KMS-11 (cell line): ENCODE measurements at regions not wholly inside any gene's neighbourhood (a gene's known extent, or its start where the extent isn't known, plus 50 kb on each side); places are given as distances from the start of the nearest gene placed in this dataset.

Experiments used
- H2AFZ ChIP-seq: fragments of 200-600 bp; sonication (generic); 2 replicates; pipeline ENCODE4 v1.6.1; 2016; ENCODE audit warnings: antibody characterized with exemption, mixed run types, low read depth
- H3K27ac ChIP-seq: fragments of 200-600 bp; sonication (generic); 2 replicates; pipeline ENCODE4 v1.6.1; 2016; ENCODE audit warnings: mild to moderate bottlenecking, mixed run types
- H3K27me3 ChIP-seq: fragments of 200-600 bp; sonication (generic); 2 replicates; pipeline ENCODE4 v1.6.1; 2017; ENCODE audit warnings: mild to moderate bottlenecking, low read depth, mixed run types, moderate library complexity; ENCODE audit not compliant: insufficient read depth
- H3K36me3 ChIP-seq: fragments of 200-600 bp; sonication (generic); 2 replicates; pipeline ENCODE4 v1.6.1; 2017; ENCODE audit warnings: mild to moderate bottlenecking, mixed run types; ENCODE audit not compliant: insufficient read depth
- H3K4me1 ChIP-seq: fragments of 200-600 bp; sonication (generic); 2 replicates; pipeline ENCODE4 v1.6.1; 2016; ENCODE audit warnings: mild to moderate bottlenecking, low read depth, mixed run types; ENCODE audit not compliant: poor library complexity, severe bottlenecking
- H3K4me2 ChIP-seq: fragments of 200-600 bp; sonication (generic); 2 replicates; pipeline ENCODE4 v1.7.0; 2016; ENCODE audit warnings: mild to moderate bottlenecking, mixed run types
- H3K4me3 ChIP-seq: fragments of 200-600 bp; sonication (generic); IDR thresholded peaks from 2 replicates; pipeline ENCODE4 v1.6.1; 2017; ENCODE audit warnings: low read depth, low read length, mixed read lengths; ENCODE audit not compliant: insufficient read depth
- H3K79me2 ChIP-seq: fragments of 200-600 bp; sonication (generic); 2 replicates; pipeline ENCODE4 v1.6.1; 2016; ENCODE audit warnings: low read depth, mixed run types; ENCODE audit not compliant: insufficient read depth
- H3K9ac ChIP-seq: fragments of 200-600 bp; sonication (generic); 2 replicates; pipeline ENCODE4 v1.6.1; 2016; ENCODE audit warnings: mild to moderate bottlenecking, mixed run types
- H4K20me1 ChIP-seq: fragments of 200-600 bp; sonication (generic); 2 replicates; pipeline ENCODE4 v1.6.1; 2016; ENCODE audit warnings: mild to moderate bottlenecking, mixed run types; ENCODE audit not compliant: insufficient read depth
- CTCF ChIP-seq: fragments of 200-600 bp; sonication (generic); conservative IDR thresholded peaks from 2 replicates; pipeline ENCODE4 v1.6.1; 2017; ENCODE audit warnings: low read depth, mild to moderate bottlenecking, antibody characterized with exemption, low read length, moderate library complexity, mixed read lengths

- Histone ChIP-seq H4K20me1 (no peaks in the 10 kb centered on the region), H3K79me2 (no peaks in the 10 kb centered on the region), H3K9ac (no peak overlapping the region), H2AFZ (no peak overlapping the region), H3K27me3 (no peaks in the 10 kb centered on the region), H3K4me1 (no peaks in the 10 kb centered on the region), H3K27ac (no peak overlapping the region), H3K4me2 (no peak overlapping the region), H3K4me3 (no peak overlapping the region), H3K36me3 (no peaks in the 10 kb centered on the region)
- peak; percentile 59 for TF ChIP-seq CTCF
Observed at GRCh38 chr4:62644372-62644771, 1444.2 kb downstream of the ADGRL3 start.

GRCh38 chr4:62640296-62640695 lies 1440.2 kb downstream of the ADGRL3 start:
- no peak overlapping the region for H3K27ac ChIP-seq
- no peaks in the 10 kb centered on the region for H3K27me3 ChIP-seq
- no peak overlapping the region for H3K4me3 ChIP-seq
- H3K36me3 ChIP-seq = no peaks in the 10 kb centered on the region
- TF ChIP-seq CTCF = no peak
- H3K9ac ChIP-seq = no peak overlapping the region
- H3K79me2 ChIP-seq = no peaks in the 10 kb centered on the region
- H2AFZ ChIP-seq = no peak overlapping the region
- no peaks in the 10 kb centered on the region for H4K20me1 ChIP-seq
- H3K4me1 ChIP-seq = no peaks in the 10 kb centered on the region
- H3K4me2 ChIP-seq = no peak overlapping the region

GRCh38 chr4:62627671-62628070 lies 1427.5 kb downstream of the ADGRL3 start:
- Histone ChIP-seq H3K4me2 (no peak overlapping the region), H3K9ac (no peak overlapping the region), H3K36me3 (no peaks in the 10 kb centered on the region), H3K27ac (no peak overlapping the region), H3K4me1 (no peaks in the 10 kb centered on the region), H4K20me1 (no peaks in the 10 kb centered on the region), H3K27me3 (no peaks in the 10 kb centered on the region), H3K4me3 (no peak overlapping the region), H3K79me2 (no peaks in the 10 kb centered on the region), H2AFZ (no peak overlapping the region)
- TF ChIP-seq CTCF = no peak

- Histone ChIP-seq H3K36me3 (no peaks in the 10 kb centered on the region), H3K4me1 (no peaks in the 10 kb centered on the region), H3K27ac (no peak overlapping the region), H3K79me2 (no peaks in the 10 kb centered on the region), H3K4me2 (no peak overlapping the region), H4K20me1 (no peaks in the 10 kb centered on the region), H3K4me3 (no peak overlapping the region), H3K27me3 (no peaks in the 10 kb centered on the region), H3K9ac (no peak overlapping the region), H2AFZ (no peak overlapping the region)
- no peak for TF ChIP-seq CTCF
Observed at GRCh38 chr4:62627141-62627540, 1427.0 kb downstream of the ADGRL3 start.

GRCh38 chr4:62622089-62622488 lies 1422.0 kb downstream of the ADGRL3 start:
- no peak overlapping the region for H3K9ac ChIP-seq
- H3K79me2 ChIP-seq = no peaks in the 10 kb centered on the region
- H3K27ac ChIP-seq = no peak overlapping the region
- H3K4me2 ChIP-seq = no peak overlapping the region
- no peak overlapping the region for H3K4me3 ChIP-seq
- TF ChIP-seq CTCF = no peak
- H3K27me3 ChIP-seq = no peaks in the 10 kb centered on the region
- no peaks in the 10 kb centered on the region for H3K36me3 ChIP-seq
- no peak overlapping the region for H2AFZ ChIP-seq
- H3K4me1 ChIP-seq = no peaks in the 10 kb centered on the region
- no peaks in the 10 kb centered on the region for H4K20me1 ChIP-seq
